GM18520 (cell line): ENCODE measurements at regions not wholly inside any gene's neighbourhood (a gene's known extent, or its start where the extent isn't known, plus 50 kb on each side); places are given as distances from the start of the nearest gene placed in this dataset.

Experiments used
- ATAC-seq: cut with Tn5 transposase; IDR thresholded peaks from one replicate; pipeline ENCODE4 v1.9.1; 2021; ENCODE audit not compliant: unreplicated experiment

DNA sequence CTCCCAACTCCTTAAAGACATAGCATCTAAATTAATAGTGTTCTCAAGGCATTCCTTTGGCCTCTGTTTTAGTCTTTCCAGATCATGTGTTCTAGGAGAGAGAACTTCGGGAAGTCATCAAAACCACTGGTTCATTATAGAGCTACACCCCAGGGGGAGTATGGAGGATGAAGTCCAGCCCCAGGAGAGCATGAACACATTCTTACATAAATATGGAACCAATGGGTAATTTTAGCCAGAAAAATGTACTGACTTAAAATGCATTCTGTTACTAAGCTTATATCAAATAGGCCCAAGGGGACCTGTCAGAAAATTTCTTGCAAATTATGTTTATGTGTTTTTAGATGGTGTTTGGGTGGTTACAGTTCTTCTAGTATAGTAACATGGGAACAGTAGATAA lies 165.2 kb downstream of the NTMT2 start:
- ATAC-seq, result no peak

DNA sequence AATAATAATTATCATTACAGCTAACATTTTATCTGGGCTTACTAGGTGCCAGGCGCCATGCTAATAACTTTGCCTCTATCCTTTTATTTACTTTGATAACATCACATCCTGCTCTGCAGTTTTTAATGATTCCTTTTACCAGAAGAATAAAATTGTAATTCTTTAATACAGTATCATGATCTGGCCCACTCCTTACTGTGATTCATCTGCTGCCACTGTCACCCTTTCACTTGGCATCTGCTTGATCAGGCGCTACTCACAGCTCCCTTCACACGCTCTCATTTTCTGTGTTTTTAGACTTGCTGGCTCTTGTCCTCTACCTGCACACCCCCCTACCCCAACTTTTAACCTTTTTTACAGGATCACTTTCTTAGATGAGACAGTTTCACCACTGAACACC lies 167.5 kb downstream of the NTMT2 start:
- no peak for ATAC-seq

DNA sequence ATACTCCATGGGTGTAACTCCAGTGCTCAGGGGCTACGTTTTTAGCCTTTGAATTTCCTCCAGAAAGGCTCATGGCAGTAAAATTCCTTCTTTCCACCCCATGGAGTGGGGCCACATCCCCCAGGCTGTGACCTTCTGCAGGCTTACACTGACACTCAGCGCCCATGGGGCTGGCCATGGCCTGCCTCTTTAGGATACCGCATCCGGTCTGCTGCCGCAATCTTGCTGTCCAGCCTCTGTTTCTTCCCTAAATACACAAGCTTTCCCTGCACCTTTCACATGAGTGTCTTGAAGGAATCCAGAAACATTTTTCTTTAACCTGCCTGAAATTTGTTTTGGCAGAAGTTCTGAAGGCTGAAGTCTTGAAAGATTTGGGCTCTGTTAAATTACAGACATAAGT lies 170.5 kb downstream of the NTMT2 start:
- no peak for ATAC-seq

DNA sequence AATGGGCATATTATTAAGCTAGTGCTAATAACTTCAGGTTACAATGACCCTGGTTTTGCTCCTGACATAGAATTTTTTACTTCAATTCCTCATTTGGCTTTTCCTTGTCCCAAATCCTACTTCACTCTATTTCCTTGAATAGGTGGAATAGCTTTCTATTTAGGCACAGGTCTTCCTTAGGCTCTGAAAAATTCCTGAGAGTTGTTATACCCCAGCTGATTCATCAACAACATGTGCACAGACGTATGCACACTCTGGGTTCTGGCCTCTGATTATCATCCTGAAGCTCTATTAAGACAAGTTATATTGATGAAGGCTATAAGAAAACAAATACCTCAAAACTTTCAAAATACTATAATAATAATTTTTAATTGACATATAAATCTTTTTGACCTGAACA lies 172.4 kb downstream of the NTMT2 start:
- no peak for ATAC-seq

DNA sequence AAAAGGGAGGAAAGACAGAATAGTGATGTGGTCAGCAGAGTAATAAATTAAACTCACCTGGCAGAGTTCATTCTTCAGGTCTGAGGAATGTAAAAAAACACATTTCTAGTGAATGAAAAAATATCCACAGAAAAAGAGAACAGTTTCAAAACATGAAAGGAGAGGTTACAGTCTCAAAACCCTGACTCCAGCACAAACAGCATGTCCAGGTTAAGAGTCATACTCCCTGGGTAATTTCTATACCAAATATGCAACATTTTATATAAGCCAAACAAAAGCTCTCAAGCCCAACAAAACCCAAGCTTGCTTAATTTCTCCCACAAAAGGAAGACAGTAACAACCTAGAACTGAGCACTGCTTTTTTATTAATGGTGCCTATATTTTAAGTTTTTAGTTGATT lies 173.0 kb downstream of the NTMT2 start:
- ATAC-seq, result no peak

DNA sequence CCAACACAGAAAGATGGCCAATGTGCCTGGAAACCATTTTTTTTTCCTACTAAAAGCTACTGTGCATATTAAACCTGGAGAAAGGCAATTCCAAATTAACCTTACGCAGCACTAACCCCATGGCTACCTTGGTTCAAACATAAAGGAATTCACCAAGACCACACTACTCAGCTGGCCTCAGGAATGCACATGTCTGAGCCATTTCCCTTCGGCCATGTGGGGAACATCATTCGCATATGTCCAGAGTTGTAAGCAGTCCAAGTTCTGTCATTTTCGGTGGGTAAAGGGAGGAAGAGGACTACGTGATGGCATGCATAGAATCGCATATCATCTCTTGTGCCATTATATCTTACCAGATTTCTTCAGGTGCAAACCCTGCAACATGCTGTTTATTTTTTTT lies 175.4 kb downstream of the NTMT2 start:
- ATAC-seq, result no peak

DNA sequence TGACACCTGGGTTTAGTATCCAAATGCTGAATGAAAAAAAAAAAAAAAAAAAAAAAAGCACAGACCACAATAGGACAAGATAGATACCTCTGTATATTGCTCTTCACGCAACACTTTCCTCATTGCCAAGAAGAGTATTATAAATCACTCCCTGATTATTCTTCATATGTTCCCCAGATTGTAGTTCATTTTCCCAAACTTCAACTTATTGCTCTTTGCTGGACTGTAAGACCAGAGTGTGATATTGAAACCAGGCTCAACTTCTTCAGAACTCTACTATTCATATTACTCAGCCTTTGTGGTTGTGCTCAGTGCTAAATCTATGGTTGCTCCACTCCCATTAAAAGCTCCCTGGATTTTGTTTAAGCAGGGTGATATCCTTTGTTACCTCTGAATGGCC lies 180.4 kb downstream of the NTMT2 start:
- ATAC-seq, result no peak

DNA sequence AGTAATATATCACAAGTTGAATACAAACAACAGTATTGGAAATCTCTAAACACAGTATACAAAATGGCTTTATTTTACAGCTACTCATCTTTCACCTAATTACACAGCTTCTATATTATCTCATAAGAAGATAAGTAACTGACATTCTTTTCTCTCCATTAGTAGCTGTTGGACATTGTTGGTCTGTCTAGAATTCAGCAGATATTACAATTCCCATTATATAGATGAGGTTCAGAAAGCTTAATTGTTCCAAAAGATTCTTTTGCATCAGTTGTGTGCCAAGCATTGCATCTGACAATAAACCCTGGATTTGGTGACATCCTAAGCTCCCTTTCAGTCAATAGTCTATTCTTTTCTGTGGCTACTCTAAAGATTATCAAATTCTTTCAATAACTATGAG lies 187.0 kb downstream of the NTMT2 start:
- no peak for ATAC-seq

DNA sequence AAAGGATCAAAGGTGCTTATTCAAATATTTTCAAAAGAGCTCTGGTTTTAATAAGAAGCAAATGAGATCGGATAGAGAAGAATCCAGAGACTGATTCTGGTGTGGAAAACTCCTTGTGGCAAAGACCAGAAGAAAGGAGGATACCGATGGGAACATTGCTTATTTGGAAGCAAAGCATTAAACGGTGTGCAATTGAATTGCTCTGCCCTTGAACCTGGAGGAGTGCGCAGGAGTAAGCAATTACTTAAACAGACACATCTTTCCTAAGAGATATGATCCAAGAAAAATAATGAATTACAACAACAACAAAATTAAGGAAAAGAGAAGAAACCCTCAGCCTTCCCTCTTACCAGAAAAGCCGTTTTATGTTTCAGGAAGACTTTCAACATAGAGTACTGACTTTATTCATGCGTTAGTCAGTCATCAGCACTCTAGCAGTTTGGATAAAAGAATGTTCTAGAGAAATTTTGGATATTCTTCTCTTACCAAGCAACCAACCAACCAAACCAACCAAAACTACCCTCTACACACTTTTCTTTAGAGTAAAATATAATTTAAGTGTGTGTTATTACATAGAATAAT lies 191.7 kb downstream of the NTMT2 start:
- ATAC-seq, result no peak

DNA sequence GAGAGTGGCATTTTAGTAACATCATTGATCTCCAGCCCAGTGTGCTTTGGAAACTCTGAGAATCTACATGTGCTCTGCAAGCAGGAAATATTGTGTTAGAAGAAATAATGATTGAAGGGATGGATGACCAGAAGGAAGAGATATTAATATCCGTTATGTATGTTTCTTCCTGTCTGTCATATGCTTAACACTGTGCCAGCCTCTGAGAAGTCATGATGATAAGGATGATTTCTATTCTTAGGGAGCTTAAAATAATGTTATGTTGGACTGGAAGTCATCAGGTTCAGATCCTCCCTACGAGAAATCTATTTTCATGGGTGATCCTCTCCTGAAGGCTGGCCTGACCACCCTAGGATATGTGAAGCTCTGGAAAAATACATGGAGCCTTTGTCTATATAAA lies 192.4 kb upstream of the GORAB start:
- ATAC-seq, result no peak

DNA sequence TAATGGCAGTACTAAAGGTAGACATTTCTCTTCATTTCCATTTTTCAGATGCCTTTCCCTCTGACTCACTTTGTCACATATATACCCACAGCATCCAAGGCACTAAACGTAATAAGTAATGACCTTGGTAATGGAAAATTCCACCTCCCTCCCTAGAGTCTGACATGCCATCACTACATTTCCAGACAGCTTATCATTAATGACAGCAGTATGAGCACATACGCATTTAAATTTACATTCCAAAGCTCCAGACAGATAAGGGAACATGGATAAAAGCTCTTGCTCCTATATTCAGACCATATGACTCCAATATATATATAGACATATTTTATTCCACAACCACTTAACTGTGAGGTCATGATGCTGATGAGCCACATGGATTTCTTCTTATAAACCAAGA lies 191.7 kb upstream of the GORAB start:
- no peak for ATAC-seq

DNA sequence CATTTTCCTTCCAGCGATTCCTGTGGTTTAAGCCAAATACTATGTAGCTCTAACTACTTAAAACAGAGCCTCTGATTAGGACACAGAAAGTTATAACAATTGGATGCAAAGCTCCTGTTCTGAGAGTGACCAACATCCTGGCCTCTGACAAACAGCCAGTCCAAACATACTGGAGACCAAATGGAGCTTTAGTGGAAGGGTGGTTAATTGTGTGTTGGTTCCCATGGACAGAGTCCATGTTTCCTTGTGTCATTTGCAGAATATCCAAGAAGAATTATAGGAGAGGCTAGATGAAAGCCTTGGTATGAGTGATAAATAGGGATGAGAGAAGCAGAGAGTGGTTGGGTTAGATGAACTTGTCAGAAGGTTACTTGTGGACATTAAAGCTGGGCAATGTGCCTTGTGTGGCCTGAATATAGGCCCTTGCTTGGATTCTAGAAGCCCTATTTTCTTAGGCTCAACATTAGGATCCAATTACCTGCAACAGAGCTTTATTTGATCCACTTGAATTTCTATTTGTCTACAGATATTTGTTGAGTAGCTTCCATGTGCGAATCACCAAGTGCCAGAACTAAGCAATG lies 180.5 kb upstream of the GORAB start:
- no peak for ATAC-seq

DNA sequence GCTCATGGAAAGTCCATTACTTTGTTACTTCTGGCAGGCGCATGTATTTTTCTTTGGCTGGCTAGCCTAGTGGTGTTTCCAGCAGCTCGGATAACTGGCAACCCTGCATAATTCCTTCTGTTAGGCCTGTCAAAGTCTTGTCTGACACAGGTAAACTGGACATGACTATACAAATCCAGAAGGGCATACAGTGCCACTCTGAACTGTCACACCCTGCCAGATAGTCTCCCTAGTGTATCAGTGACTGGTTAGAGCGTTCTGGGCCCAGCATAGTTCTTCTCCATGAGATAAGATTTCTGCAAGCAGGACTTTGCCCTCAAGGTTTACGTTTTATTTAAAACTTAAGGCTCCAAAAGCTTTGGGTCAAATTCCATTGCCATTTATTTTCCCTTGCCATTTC lies 177.7 kb upstream of the GORAB start:
- no peak for ATAC-seq

DNA sequence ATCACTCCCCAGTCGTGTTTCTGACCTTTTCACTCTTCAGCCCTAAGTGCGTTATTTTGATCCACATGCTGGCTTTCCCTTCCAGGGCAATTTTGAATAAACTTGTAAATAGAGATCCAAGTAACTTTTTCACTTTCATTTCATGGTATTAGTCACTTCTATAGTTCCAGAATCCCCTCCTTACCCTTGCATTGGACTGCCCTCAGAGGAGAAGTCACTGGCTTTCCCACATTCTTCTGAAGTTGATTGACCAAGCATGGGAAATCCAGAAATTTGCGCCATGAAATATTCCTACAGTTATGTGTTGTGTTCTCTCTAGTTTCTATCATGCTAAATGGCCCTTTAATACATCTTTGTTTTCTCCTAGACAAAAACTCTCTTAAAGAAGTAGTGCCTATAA lies 177.3 kb upstream of the GORAB start:
- ATAC-seq, result no peak

DNA sequence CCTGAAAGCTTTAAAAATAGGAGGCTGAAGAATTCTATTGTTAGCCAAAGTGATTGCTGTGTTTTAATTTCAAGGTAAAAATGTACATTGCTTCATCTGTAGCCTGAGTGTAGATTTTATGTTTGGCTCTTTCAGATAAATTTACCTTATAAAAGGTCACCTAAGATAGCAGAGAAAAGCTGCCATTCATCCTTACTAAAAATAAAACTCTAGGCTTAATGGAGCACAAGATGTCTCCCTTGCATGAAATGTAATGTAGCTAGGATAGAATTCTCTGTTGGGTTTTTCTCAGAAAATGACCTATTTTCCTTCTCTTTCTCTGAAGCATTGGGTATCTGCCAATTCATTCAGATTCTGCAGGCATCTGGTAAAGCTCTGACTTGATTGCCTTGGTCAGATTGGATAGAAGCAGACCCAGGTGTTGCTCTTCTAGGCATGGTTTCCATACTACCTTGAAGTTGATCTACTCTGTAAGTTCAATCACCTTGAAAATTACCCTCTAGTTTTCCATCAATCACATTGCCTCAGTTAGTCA lies 176.6 kb upstream of the GORAB start:
- ATAC-seq, result no peak

DNA sequence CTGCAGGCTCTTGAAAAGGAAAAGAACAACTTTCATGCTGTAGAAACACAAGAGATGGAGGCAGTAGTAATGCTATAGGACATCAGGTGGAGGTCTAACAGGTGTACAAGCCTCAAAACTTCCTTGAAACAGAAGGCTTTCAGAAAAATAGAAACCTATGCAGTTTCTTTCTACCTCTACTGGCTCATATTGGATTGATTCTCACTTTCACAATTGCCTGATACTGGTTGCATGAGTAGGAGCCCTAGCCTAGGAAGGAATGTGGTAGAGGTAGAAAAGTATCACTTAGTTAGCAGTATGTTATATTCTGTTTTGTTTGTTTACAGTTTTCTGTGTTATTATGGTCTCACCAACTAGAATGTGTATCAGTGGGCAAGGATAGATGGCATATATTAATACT lies 175.4 kb upstream of the GORAB start:
- no peak for ATAC-seq

DNA sequence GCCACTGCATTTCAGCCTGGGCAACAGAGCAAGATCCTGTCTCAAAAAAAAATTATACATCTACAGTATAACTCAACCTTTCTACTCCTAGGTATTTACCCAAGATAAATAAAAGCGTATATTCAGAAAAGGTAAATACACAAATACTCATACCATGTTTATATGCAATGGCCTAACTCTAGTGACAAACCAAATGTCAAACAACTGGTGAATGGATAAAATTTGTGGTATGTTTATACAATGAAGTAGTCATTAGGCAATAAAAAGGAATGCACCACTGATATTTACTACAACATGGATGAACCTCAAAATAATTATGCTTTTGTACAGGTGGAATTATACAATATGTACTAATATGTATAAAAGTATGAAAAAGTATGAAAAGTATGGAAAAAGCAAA lies 174.2 kb upstream of the GORAB start:
- ATAC-seq, result no peak

DNA sequence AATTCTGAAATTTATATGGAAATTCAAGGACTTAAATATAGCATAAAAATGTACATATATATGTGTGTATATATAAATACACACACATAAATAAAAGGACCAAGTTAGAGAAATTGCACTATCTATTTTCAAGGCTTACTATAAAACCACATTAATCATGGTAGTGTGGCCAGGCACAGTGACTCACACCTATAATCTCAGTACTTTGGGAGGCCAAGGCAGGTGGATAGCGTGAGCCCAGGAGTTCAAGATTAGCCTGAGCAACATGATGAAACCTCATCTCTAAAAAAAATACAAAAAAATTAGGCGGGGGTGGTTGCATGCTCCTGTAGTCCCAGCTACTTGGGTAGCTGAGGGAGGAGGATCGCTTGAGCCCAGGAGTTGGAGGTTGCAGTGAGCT lies 171.4 kb upstream of the GORAB start:
- no peak for ATAC-seq

DNA sequence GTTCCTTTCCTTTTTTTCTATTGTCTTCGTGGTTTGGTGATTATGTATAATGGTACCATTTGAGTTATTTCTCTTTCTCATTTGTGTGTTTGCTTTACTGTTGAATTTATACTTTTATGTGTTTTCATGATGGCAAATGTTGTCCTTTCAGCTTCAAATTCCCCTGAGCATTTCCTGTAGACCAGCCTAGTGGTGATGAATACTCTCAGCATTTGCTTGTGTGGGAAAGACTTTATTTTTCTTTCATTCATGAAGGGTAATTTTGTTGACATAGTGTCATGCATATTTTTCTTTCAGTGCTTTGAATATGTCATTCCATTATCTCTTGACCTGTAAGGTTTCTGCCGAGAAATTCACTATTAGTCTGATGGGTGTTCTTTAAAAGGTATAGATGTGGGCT lies 166.6 kb upstream of the GORAB start:
- ATAC-seq, result no peak

DNA sequence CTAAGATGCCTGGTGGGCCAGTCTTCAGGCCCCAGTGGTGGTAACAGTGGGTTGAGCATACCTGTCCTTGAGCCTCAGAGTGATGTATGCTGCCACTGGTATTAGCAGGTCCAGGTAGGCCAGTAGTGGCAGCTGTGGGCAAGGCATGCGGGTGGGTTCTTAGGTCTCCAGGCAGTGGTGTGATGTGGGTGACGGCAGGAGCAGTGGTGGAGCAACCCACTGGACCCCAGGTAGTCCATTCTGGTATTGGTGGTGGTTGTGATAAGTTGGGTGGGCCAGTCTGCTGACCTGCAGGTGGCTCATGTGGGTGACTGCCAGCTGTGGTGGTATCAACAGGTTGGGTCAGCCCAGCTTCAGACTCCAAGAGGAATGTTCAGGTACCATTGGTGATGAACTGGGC lies 165.0 kb upstream of the GORAB start:
- ATAC-seq, result no peak

DNA sequence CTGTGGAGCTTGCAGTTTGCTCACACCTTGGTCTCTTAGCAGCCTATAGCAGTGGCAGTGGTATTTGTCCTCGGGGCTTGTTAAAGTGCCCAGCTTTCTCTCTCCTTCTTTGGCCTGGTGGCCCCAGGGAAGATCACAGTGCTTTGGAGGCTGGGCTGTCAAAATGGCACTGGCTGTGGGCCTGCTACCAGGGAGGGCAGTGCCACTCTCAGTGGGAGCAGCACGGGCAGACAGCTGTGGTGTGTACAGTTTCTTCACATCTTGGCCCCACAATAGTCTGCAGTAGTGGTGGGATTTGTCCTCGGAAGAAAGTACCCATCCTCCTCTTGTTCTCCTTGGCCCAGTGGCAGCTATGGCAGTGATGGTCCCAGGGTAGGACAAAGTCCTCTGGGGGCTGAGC lies 164.4 kb upstream of the GORAB start:
- no peak for ATAC-seq

DNA sequence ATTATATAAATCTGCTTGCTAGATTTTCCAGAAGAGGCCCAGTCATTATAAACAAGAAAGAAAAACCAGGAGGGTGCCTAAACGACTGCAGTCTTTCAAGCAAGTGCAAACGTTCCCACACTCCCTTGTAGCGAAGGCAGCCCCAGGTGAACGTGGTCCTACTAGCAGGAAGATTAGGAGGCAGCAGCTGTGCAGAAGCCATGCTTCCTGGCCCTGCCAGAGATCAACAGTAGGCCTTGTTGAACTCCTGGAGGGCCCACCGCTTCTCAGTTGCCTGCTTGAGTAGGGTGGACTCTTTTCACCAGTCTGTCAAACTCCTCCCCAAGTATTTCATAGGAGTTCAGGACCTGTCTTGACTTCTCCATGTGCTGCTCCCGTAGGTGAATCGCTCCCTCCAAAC lies 163.0 kb upstream of the GORAB start:
- ATAC-seq, result no peak

DNA sequence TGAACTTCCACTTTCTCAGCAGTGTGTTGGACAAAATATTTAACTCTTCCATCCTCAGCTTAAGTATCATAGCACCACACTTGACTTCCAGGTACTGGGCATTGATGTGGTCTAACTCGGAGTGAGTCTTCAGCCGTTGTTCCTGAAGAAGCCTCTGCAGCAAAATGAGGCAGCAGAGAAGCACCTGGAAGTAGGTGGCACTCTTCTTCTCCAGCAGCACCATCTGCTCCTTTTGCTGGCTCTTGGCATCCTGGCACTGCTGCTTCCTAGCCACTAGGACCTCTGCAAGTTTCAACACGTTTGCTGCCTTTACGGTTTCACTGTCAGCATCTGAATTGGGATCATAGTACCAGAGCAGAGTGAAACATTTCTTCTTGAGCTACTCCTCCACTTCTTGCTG lies 162.5 kb upstream of the GORAB start:
- ATAC-seq, result no peak
